Vagina (tissue), 2 donors: ENCODE measurements at regions not wholly inside any gene's neighbourhood (a gene's known extent, or its start where the extent isn't known, plus 50 kb on each side); places are given as distances from the start of the nearest gene placed in this dataset.

Experiments used
- POLR2A ChIP-seq, 2 donors: fragments of 450-650 bp; IDR thresholded peaks; one replicate each; pipeline ENCODE4 v1.6.1; 2017; ENCODE audit warnings: antibody characterized with exemption in 2 of 2, mild to moderate bottlenecking in 2 of 2, moderate library complexity in 2 of 2
- POLR2AphosphoS5 ChIP-seq, 2 donors: sonication (generic); formaldehyde crosslinking; IDR thresholded peaks; one replicate each; pipeline ENCODE4 v1.9.0; 2017; ENCODE audit warnings: antibody characterized with exemption in 2 of 2, mild to moderate bottlenecking in 2 of 2, low read depth in 1 of 2; ENCODE audit not compliant: insufficient read depth in 1 of 2
- TF ChIP-seq, protein P1 (sequence below), 3 experiments: fragments of 450-650 bp in 2 of 3; fragments of 200-600 bp in 1 of 3; sonication (generic) in 1 of 3; IDR thresholded peaks; one replicate each; pipeline ENCODE4 v1.5.1; 2017 to 2019; ENCODE audit warnings: antibody characterized with exemption in 3 of 3, mild to moderate bottlenecking in 2 of 3, moderate library complexity in 2 of 3

- TF ChIP-seq, protein P1, sequence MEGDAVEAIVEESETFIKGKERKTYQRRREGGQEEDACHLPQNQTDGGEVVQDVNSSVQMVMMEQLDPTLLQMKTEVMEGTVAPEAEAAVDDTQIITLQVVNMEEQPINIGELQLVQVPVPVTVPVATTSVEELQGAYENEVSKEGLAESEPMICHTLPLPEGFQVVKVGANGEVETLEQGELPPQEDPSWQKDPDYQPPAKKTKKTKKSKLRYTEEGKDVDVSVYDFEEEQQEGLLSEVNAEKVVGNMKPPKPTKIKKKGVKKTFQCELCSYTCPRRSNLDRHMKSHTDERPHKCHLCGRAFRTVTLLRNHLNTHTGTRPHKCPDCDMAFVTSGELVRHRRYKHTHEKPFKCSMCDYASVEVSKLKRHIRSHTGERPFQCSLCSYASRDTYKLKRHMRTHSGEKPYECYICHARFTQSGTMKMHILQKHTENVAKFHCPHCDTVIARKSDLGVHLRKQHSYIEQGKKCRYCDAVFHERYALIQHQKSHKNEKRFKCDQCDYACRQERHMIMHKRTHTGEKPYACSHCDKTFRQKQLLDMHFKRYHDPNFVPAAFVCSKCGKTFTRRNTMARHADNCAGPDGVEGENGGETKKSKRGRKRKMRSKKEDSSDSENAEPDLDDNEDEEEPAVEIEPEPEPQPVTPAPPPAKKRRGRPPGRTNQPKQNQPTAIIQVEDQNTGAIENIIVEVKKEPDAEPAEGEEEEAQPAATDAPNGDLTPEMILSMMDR (IDR thresholded peaks at IDR 0.05), result no peak
- no peak for TF ChIP-seq POLR2AphosphoS5 (IDR thresholded peaks at IDR 0.05; ENCODE audit: insufficient read depth in 1 of 2, low read depth in 1 of 2)
- TF ChIP-seq POLR2A (IDR thresholded peaks at IDR 0.05), result no peak
Measured at GRCh38 chr6:47983491-47983890, 127.5 kb downstream of the PTCHD4 start.
